WTC11 (cell line): ENCODE measurements at regions not wholly inside any gene's neighbourhood (a gene's known extent, or its start where the extent isn't known, plus 50 kb on each side); places are given as distances from the start of the nearest gene placed in this dataset.

Experiments used
- ATAC-seq: fragments of 200-7000 bp; cut with Tn5 transposase; 2 replicates; pipeline ENCODE4 v1.10.0; 2021; ENCODE audit warnings: mild to moderate bottlenecking, moderate library complexity
- CTCF ChIA-PET: fragments of 300-600 bp; sonication (Branson Sonifier 250); formaldehyde crosslinking; loops from one replicate; lab custom pipeline; 2021; ENCODE audit warnings: antibody characterized with exemption; lab: Charles Lee
- POLR2A ChIA-PET: fragments of 350-600 bp; sonication (Branson Sonifier 250); formaldehyde crosslinking; loops from one replicate; lab custom pipeline; 2021; ENCODE audit warnings: antibody characterized with exemption; lab: Charles Lee
- DNase-seq: peaks from one replicate; pipeline ENCODE4 v3.0.0; 2021; ENCODE audit warnings: low spot score
- H3K27ac Mint-ChIP-seq: 2 replicates; pipeline ENCODE4 v1.8.0; 2021; ENCODE audit warnings: mixed read lengths
- H3K27me3 Mint-ChIP-seq: 2 replicates; pipeline ENCODE4 v1.8.0; 2021; ENCODE audit warnings: low read depth, mild to moderate bottlenecking, moderate library complexity, mixed read lengths
- H3K36me3 Mint-ChIP-seq: 2 replicates; pipeline ENCODE4 v1.8.0; 2021; ENCODE audit warnings: mixed read lengths
- H3K4me1 Mint-ChIP-seq: 2 replicates; pipeline ENCODE4 v1.8.0; 2022; ENCODE audit warnings: mixed read lengths
- H3K4me3 Mint-ChIP-seq: 2 replicates; pipeline ENCODE4 v1.8.0; 2021; ENCODE audit warnings: mild to moderate bottlenecking, moderate library complexity, mixed read lengths
- H3K9me3 Mint-ChIP-seq: 2 replicates; pipeline ENCODE4 v1.8.0; 2021; ENCODE audit warnings: mixed read lengths
- CREB1 ChIP-seq: sonication (generic); formaldehyde crosslinking; IDR thresholded peaks from 2 replicates; pipeline ENCODE4 v1.8.0; 2023; ENCODE audit warnings: mild to moderate bottlenecking, missing genetic modification reagents
- EMX1 ChIP-seq: fragments of 250-450 bp; sonication (Bioruptor Pico); IDR thresholded peaks from 2 replicates; pipeline ENCODE4 v1.8.0; 2021; ENCODE audit warnings: mild to moderate bottlenecking
- NR3C1 ChIP-seq: sonication (generic); formaldehyde crosslinking; conservative IDR thresholded peaks from 2 replicates; pipeline ENCODE4 v1.8.1; 2023; ENCODE audit warnings: low read depth, mild to moderate bottlenecking, missing genetic modification reagents
- PRRX2 ChIP-seq: fragments of 250-450 bp; sonication (Bioruptor Pico); IDR thresholded peaks from 2 replicates; pipeline ENCODE4 v1.8.0; 2021; ENCODE audit warnings: mild to moderate bottlenecking
- RORB ChIP-seq: fragments of 250-450 bp; sonication (Bioruptor Pico); IDR thresholded peaks from 2 replicates; pipeline ENCODE4 v1.9.0; 2021; ENCODE audit warnings: mild to moderate bottlenecking
- SMAD4 ChIP-seq: sonication (generic); formaldehyde crosslinking; IDR thresholded peaks from 2 replicates; pipeline ENCODE4 v1.8.0; 2022; ENCODE audit warnings: mild to moderate bottlenecking, missing genetic modification reagents
- ZNF263 ChIP-seq: sonication (generic); formaldehyde crosslinking; IDR thresholded peaks from 2 replicates; pipeline ENCODE4 v1.8.1; 2022; ENCODE audit warnings: low read depth, mild to moderate bottlenecking, moderate library complexity, missing genetic modification reagents
- ZNF396 ChIP-seq: fragments of 250-450 bp; sonication (Bioruptor Pico); IDR thresholded peaks from 2 replicates; pipeline ENCODE4 v1.8.0; 2021; ENCODE audit warnings: mild to moderate bottlenecking, moderate library complexity, borderline replicate concordance
- TF ChIP-seq, protein P1 (sequence below): sonication (generic); formaldehyde crosslinking; conservative IDR thresholded peaks from 2 replicates; pipeline ENCODE4 v1.8.1; 2022; ENCODE audit warnings: mild to moderate bottlenecking, missing genetic modification reagents
- TF ChIP-seq, protein P2 (sequence below): sonication (generic); formaldehyde crosslinking; IDR thresholded peaks from 2 replicates; pipeline ENCODE4 v1.8.1; 2023; ENCODE audit warnings: mild to moderate bottlenecking, moderate library complexity, missing genetic modification reagents
- TF ChIP-seq, protein P3 (sequence below): sonication (generic); formaldehyde crosslinking; IDR thresholded peaks from 2 replicates; pipeline ENCODE4 v1.8.1; 2022; ENCODE audit warnings: mild to moderate bottlenecking, missing genetic modification reagents, moderate library complexity, borderline replicate concordance
- TF ChIP-seq, protein P4 (sequence below): sonication (generic); formaldehyde crosslinking; IDR thresholded peaks from 2 replicates; pipeline ENCODE4 v1.8.1; 2023; ENCODE audit warnings: mild to moderate bottlenecking, missing genetic modification reagents, moderate library complexity
- TF ChIP-seq, protein P5 (sequence below): sonication (generic); formaldehyde crosslinking; IDR thresholded peaks from 2 replicates; pipeline ENCODE4 v1.8.0; 2022; ENCODE audit warnings: mild to moderate bottlenecking, missing genetic modification reagents
- TF ChIP-seq, protein P6 (sequence below): sonication (generic); formaldehyde crosslinking; IDR thresholded peaks from 2 replicates; pipeline ENCODE4 v1.8.0; 2022; ENCODE audit warnings: missing genetic modification reagents
- TF ChIP-seq, protein P7 (sequence below): sonication (generic); formaldehyde crosslinking; IDR thresholded peaks from 2 replicates; pipeline ENCODE4 v1.8.1; 2022; ENCODE audit warnings: low read depth, mild to moderate bottlenecking, moderate library complexity, missing genetic modification reagents, borderline replicate concordance
- TF ChIP-seq, protein P8 (sequence below): sonication (generic); formaldehyde crosslinking; IDR thresholded peaks from 2 replicates; pipeline ENCODE4 v1.8.1; 2023; ENCODE audit warnings: mild to moderate bottlenecking, missing genetic modification reagents, borderline replicate concordance
- TF ChIP-seq, protein P9 (sequence below): fragments of 250-450 bp; sonication (Bioruptor Pico); IDR thresholded peaks from 2 replicates; pipeline ENCODE4 v2.1.2; 2022; ENCODE audit warnings: mild to moderate bottlenecking, moderate library complexity

DNA sequence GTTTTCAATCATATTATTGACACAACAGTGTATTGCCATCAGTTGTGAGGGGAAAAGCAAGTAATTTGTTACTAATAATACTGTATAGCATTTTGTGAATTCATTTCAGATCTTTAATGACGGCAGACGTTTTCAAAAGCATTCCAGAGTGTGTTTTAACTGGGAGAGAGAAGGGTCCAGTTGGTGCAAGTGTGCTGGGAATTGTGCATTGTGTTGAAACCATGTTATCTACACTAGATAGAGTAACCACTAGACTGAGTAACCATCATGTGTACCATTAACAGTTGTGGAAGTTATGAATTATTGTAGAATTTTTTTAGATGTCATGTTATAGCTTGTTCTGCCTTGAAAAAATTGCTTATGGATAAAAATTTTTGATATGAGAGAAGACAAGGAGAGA, 104.5 kb upstream of the VEGFC start:
- DNase-seq (no peak), ATAC-seq (no peak)
- Mint-ChIP-seq H3K36me3 (no peaks in the 10 kb centered on the region), H3K4me1 (no peaks in the 10 kb centered on the region), H3K27me3 (no peaks in the 10 kb centered on the region), H3K4me3 (no peak overlapping the region), H3K9me3 (no peaks in the 10 kb centered on the region), H3K27ac (no peak overlapping the region)
- no peak for TF ChIP-seq RORB (CRISPR knock-in tag)
- TF ChIP-seq, protein P1, sequence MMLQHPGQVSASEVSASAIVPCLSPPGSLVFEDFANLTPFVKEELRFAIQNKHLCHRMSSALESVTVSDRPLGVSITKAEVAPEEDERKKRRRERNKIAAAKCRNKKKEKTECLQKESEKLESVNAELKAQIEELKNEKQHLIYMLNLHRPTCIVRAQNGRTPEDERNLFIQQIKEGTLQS (CRISPR knock-in tag), result no peak
- no peak for TF ChIP-seq EMX1 (CRISPR knock-in tag)
- TF ChIP-seq, protein P2, sequence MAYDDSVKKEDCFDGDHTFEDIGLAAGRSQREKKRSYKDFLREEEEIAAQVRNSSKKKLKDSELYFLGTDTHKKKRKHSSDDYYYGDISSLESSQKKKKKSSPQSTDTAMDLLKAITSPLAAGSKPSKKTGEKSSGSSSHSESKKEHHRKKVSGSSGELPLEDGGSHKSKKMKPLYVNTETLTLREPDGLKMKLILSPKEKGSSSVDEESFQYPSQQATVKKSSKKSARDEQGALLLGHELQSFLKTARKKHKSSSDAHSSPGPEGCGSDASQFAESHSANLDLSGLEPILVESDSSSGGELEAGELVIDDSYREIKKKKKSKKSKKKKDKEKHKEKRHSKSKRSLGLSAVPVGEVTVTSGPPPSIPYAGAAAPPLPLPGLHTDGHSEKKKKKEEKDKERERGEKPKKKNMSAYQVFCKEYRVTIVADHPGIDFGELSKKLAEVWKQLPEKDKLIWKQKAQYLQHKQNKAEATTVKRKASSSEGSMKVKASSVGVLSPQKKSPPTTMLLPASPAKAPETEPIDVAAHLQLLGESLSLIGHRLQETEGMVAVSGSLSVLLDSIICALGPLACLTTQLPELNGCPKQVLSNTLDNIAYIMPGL, result no peak
- TF ChIP-seq, protein P3, sequence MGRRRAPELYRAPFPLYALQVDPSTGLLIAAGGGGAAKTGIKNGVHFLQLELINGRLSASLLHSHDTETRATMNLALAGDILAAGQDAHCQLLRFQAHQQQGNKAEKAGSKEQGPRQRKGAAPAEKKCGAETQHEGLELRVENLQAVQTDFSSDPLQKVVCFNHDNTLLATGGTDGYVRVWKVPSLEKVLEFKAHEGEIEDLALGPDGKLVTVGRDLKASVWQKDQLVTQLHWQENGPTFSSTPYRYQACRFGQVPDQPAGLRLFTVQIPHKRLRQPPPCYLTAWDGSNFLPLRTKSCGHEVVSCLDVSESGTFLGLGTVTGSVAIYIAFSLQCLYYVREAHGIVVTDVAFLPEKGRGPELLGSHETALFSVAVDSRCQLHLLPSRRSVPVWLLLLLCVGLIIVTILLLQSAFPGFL (CRISPR knock-in tag), result no peak
- TF ChIP-seq NR3C1 (CRISPR knock-in tag), result no peak
- TF ChIP-seq, protein P4, sequence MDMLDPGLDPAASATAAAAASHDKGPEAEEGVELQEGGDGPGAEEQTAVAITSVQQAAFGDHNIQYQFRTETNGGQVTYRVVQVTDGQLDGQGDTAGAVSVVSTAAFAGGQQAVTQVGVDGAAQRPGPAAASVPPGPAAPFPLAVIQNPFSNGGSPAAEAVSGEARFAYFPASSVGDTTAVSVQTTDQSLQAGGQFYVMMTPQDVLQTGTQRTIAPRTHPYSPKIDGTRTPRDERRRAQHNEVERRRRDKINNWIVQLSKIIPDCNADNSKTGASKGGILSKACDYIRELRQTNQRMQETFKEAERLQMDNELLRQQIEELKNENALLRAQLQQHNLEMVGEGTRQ (CRISPR knock-in tag), result no peak
- TF ChIP-seq, protein P5, sequence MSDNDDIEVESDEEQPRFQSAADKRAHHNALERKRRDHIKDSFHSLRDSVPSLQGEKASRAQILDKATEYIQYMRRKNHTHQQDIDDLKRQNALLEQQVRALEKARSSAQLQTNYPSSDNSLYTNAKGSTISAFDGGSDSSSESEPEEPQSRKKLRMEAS (CRISPR knock-in tag), result no peak
- TF ChIP-seq, protein P6, sequence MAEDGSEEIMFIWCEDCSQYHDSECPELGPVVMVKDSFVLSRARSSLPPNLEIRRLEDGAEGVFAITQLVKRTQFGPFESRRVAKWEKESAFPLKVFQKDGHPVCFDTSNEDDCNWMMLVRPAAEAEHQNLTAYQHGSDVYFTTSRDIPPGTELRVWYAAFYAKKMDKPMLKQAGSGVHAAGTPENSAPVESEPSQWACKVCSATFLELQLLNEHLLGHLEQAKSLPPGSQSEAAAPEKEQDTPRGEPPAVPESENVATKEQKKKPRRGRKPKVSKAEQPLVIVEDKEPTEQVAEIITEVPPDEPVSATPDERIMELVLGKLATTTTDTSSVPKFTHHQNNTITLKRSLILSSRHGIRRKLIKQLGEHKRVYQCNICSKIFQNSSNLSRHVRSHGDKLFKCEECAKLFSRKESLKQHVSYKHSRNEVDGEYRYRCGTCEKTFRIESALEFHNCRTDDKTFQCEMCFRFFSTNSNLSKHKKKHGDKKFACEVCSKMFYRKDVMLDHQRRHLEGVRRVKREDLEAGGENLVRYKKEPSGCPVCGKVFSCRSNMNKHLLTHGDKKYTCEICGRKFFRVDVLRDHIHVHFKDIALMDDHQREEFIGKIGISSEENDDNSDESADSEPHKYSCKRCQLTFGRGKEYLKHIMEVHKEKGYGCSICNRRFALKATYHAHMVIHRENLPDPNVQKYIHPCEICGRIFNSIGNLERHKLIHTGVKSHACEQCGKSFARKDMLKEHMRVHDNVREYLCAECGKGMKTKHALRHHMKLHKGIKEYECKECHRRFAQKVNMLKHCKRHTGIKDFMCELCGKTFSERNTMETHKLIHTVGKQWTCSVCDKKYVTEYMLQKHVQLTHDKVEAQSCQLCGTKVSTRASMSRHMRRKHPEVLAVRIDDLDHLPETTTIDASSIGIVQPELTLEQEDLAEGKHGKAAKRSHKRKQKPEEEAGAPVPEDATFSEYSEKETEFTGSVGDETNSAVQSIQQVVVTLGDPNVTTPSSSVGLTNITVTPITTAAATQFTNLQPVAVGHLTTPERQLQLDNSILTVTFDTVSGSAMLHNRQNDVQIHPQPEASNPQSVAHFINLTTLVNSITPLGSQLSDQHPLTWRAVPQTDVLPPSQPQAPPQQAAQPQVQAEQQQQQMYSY (CRISPR knock-in tag), result no peak
- TF ChIP-seq, protein P7, sequence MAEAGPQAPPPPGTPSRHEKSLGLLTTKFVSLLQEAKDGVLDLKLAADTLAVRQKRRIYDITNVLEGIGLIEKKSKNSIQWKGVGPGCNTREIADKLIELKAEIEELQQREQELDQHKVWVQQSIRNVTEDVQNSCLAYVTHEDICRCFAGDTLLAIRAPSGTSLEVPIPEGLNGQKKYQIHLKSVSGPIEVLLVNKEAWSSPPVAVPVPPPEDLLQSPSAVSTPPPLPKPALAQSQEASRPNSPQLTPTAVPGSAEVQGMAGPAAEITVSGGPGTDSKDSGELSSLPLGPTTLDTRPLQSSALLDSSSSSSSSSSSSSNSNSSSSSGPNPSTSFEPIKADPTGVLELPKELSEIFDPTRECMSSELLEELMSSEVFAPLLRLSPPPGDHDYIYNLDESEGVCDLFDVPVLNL, result no peak
- TF ChIP-seq SMAD4, result no peak
- CTCF ChIA-PET, result no interaction called here
- POLR2A ChIA-PET, result no interaction called here

DNA sequence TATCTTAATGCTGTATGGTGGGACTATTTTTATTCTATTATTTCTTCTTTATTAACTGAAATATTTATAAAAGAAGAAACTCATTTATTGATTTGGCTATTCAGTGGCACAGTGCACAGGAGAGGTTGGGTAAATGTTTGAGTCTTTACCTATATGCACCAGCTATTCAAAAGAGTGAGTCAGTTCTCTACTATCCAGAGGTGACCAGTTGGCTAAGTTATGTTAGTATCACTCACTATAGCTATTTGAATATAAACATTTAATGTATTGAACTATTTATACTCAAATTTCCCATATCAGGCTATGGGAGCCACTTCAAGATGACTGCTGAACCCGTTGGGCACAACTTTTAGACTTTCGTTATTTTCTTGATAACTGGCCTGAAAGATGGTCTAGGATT, 106.1 kb upstream of the VEGFC start:
- no peaks in the 10 kb centered on the region for H3K36me3 Mint-ChIP-seq
- CTCF ChIA-PET, result no interaction called here
- H3K9me3 Mint-ChIP-seq, result no peaks in the 10 kb centered on the region
- no peaks in the 10 kb centered on the region for H3K27me3 Mint-ChIP-seq
- H3K4me3 Mint-ChIP-seq, result no peak overlapping the region
- no peak overlapping the region for H3K27ac Mint-ChIP-seq
- H3K4me1 Mint-ChIP-seq, result no peaks in the 10 kb centered on the region
- POLR2A ChIA-PET, result no interaction called here
- ATAC-seq (no peak), DNase-seq (no peak)
- TF ChIP-seq, protein P8, sequence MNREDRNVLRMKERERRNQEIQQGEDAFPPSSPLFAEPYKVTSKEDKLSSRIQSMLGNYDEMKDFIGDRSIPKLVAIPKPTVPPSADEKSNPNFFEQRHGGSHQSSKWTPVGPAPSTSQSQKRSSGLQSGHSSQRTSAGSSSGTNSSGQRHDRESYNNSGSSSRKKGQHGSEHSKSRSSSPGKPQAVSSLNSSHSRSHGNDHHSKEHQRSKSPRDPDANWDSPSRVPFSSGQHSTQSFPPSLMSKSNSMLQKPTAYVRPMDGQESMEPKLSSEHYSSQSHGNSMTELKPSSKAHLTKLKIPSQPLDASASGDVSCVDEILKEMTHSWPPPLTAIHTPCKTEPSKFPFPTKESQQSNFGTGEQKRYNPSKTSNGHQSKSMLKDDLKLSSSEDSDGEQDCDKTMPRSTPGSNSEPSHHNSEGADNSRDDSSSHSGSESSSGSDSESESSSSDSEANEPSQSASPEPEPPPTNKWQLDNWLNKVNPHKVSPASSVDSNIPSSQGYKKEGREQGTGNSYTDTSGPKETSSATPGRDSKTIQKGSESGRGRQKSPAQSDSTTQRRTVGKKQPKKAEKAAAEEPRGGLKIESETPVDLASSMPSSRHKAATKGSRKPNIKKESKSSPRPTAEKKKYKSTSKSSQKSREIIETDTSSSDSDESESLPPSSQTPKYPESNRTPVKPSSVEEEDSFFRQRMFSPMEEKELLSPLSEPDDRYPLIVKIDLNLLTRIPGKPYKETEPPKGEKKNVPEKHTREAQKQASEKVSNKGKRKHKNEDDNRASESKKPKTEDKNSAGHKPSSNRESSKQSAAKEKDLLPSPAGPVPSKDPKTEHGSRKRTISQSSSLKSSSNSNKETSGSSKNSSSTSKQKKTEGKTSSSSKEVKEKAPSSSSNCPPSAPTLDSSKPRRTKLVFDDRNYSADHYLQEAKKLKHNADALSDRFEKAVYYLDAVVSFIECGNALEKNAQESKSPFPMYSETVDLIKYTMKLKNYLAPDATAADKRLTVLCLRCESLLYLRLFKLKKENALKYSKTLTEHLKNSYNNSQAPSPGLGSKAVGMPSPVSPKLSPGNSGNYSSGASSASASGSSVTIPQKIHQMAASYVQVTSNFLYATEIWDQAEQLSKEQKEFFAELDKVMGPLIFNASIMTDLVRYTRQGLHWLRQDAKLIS, result no peak
- TF ChIP-seq RORB (CRISPR knock-in tag), result no peak
- no peak for TF ChIP-seq CREB1
- TF ChIP-seq, protein P9, sequence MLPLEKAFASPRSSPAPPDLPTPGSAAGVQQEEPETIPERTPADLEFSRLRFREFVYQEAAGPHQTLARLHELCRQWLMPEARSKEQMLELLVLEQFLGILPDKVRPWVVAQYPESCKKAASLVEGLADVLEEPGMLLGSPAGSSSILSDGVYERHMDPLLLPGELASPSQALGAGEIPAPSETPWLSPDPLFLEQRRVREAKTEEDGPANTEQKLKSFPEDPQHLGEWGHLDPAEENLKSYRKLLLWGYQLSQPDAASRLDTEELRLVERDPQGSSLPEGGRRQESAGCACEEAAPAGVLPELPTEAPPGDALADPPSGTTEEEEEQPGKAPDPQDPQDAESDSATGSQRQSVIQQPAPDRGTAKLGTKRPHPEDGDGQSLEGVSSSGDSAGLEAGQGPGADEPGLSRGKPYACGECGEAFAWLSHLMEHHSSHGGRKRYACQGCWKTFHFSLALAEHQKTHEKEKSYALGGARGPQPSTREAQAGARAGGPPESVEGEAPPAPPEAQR (CRISPR knock-in tag), result no peak
- TF ChIP-seq ZNF396 (CRISPR knock-in tag), result no peak
- no peak for TF ChIP-seq ZNF263 (CRISPR knock-in tag)
- no peak for TF ChIP-seq PRRX2 (CRISPR knock-in tag)
